IMR-90 (cell line): ENCODE measurements at regions not wholly inside any gene's neighbourhood (a gene's known extent, or its start where the extent isn't known, plus 50 kb on each side); places are given as distances from the start of the nearest gene placed in this dataset.

Experiments used
- ATAC-seq: fragments of 200-7000 bp; cut with Tn5 transposase; 2 replicates; pipeline ENCODE4 v1.9.1; 2020; ENCODE audit warnings: low read depth, mild to moderate bottlenecking, moderate library complexity
- BruUV-seq: library from RNA; stranded (reverse); fragments of 400-500 nt; replicated peaks from 2 replicates; lab custom pipeline; 2021; lab: Mats Ljungman, UMichigan
- CTCF ChIA-PET: fragments of 300-600 bp; formaldehyde crosslinking; extraction: SDS; loops from one replicate; lab custom pipeline; 2021; ENCODE audit warnings: antibody characterized with exemption; lab: Yijun Ruan, JAX
- POLR2A ChIA-PET: fragments of 300-600 bp; sonication (Branson Sonifier 250); formaldehyde crosslinking; loops from one replicate; lab custom pipeline; 2022; ENCODE audit warnings: antibody characterized with exemption; ENCODE audit not compliant: unreplicated experiment; lab: Charles Lee
- DNase-seq: peaks from one replicate; pipeline ENCODE4 v3.0.0; 2013
- H2AFZ ChIP-seq: replicated peaks from 2 replicates; pipeline ENCODE3; 2013; ENCODE audit warnings: low read length, mild to moderate bottlenecking; ENCODE audit not compliant: poor library complexity
- H2AK5ac ChIP-seq: 2 replicates; pipeline ENCODE4 v1.6.1; 2013; ENCODE audit warnings: low read depth, low read length, inconsistent platforms
- H2AK9ac ChIP-seq: replicated peaks from 2 replicates; pipeline ENCODE3; 2013; ENCODE audit warnings: mild to moderate bottlenecking, low read depth, low read length, moderate library complexity; ENCODE audit not compliant: poor library complexity
- H2BK120ac ChIP-seq: 2 replicates; pipeline ENCODE4 v1.6.1; 2013; ENCODE audit warnings: low read depth, low read length, inconsistent platforms
- H2BK15ac ChIP-seq: 3 replicates; pipeline ENCODE4 v1.6.1; 2013; ENCODE audit warnings: low read depth, low read length, inconsistent platforms
- H2BK20ac ChIP-seq: 2 replicates; pipeline ENCODE4 v1.6.1; 2013; ENCODE audit warnings: low read depth, mild to moderate bottlenecking, inconsistent platforms, low read length, moderate library complexity
- H2BK5ac ChIP-seq: 2 replicates; pipeline ENCODE4 v1.6.1; 2013; ENCODE audit warnings: mild to moderate bottlenecking, low read depth, low read length, inconsistent platforms; ENCODE audit not compliant: poor library complexity, severe bottlenecking
- H3K14ac ChIP-seq: replicated peaks from 2 replicates; pipeline ENCODE4 v1.6.1; 2013; ENCODE audit warnings: low read depth, low read length, inconsistent platforms
- H3K18ac ChIP-seq: 2 replicates; pipeline ENCODE4 v1.6.1; 2013; ENCODE audit warnings: low read depth, low read length, control low read depth
- H3K23ac ChIP-seq: 2 replicates; pipeline ENCODE4 v1.6.1; 2013; ENCODE audit warnings: low read depth, low read length, inconsistent platforms
- H3K27ac ChIP-seq: 2 replicates; pipeline ENCODE4 v1.5.1; 2013; ENCODE audit warnings: mild to moderate bottlenecking, control low read depth, low read length; ENCODE audit not compliant: insufficient read depth
- H3K27me3 ChIP-seq: 2 replicates; pipeline ENCODE4 v1.6.1; 2013; ENCODE audit warnings: low read length; ENCODE audit not compliant: control insufficient read depth, insufficient read depth
- H3K36me3 ChIP-seq: 2 replicates; pipeline ENCODE4 v1.6.1; 2013; ENCODE audit warnings: low read length, mixed read lengths; ENCODE audit not compliant: control insufficient read depth, insufficient read depth
- H3K4ac ChIP-seq: 2 replicates; pipeline ENCODE4 v1.6.1; 2013; ENCODE audit warnings: low read depth, low read length, inconsistent platforms
- H3K4me1 ChIP-seq: 2 replicates; pipeline ENCODE4 v1.6.1; 2013; ENCODE audit warnings: low read length, mixed read lengths; ENCODE audit not compliant: control insufficient read depth, insufficient read depth
- H3K4me2 ChIP-seq: 2 replicates; pipeline ENCODE4 v1.6.1; 2013; ENCODE audit warnings: low read depth, mild to moderate bottlenecking, control low read depth, low read length, moderate library complexity
- H3K4me3 ChIP-seq: 2 replicates; pipeline ENCODE4 v1.5.1; 2013; ENCODE audit warnings: low read depth, mild to moderate bottlenecking, control low read depth, low read length, moderate library complexity; ENCODE audit not compliant: insufficient read depth
- H3K56ac ChIP-seq: 2 replicates; pipeline ENCODE4 v1.6.1; 2013; ENCODE audit warnings: low read length, inconsistent platforms; ENCODE audit not compliant: insufficient read depth; ENCODE audit errors: extremely low read depth
- H3K79me1 ChIP-seq, 2 experiments: 2 replicates each; pipeline ENCODE4 v1.6.1; 2013; ENCODE audit warnings: low read length in 2 of 2, inconsistent platforms in 1 of 2, low read depth in 1 of 2
- H3K9ac ChIP-seq: 2 replicates; pipeline ENCODE4 v1.6.1; 2013; ENCODE audit warnings: low read depth, low read length, control low read depth
- H3K9me1 ChIP-seq: 2 replicates; pipeline ENCODE4 v1.6.1; 2013; ENCODE audit warnings: low read length, inconsistent platforms; ENCODE audit not compliant: insufficient read depth
- H3K9me3 ChIP-seq: 2 replicates; pipeline ENCODE4 v1.6.1; 2013; ENCODE audit warnings: low read length; ENCODE audit not compliant: control insufficient read depth, insufficient read depth
- H4K20me1 ChIP-seq: 2 replicates; pipeline ENCODE4 v1.6.1; 2013; ENCODE audit warnings: low read length, inconsistent platforms; ENCODE audit not compliant: insufficient read depth
- H4K5ac ChIP-seq: 2 replicates; pipeline ENCODE4 v1.6.1; 2013; ENCODE audit warnings: mild to moderate bottlenecking, low read depth, low read length, control low read depth
- H4K8ac ChIP-seq, 2 experiments: 2 replicates each; pipeline ENCODE4 v1.6.1; 2013; ENCODE audit warnings: low read depth in 2 of 2, low read length in 2 of 2, control low read depth in 1 of 2, inconsistent platforms in 1 of 2
- H4K91ac ChIP-seq: 2 replicates; pipeline ENCODE4 v1.6.1; 2013; ENCODE audit warnings: low read depth, low read length, inconsistent platforms; ENCODE audit not compliant: insufficient read depth
- BHLHE40 ChIP-seq: fragments of 150-350 bp; IDR thresholded peaks from 2 replicates; pipeline ENCODE4 v1.6.1; 2016; ENCODE audit warnings: mild to moderate bottlenecking, low read depth, low read length
- CEBPB ChIP-seq: IDR thresholded peaks from 2 replicates; pipeline ENCODE4 v1.6.1; 2012; ENCODE audit warnings: low read depth, low read length, improper control_type of control experiment
- CHD1 ChIP-seq: IDR thresholded peaks from 2 replicates; pipeline ENCODE4 v1.6.1; 2012; ENCODE audit warnings: low read depth, low read length, improper control_type of control experiment
- CTCF ChIP-seq: conservative IDR thresholded peaks from 2 replicates; pipeline ENCODE4 v1.5.1; 2012; ENCODE audit warnings: mild to moderate bottlenecking, low read depth, low read length, improper control_type of control experiment
- ELK1 ChIP-seq: fragments of 150-350 bp; IDR thresholded peaks from 2 replicates; pipeline ENCODE4 v1.6.1; 2016; ENCODE audit warnings: low read depth, mild to moderate bottlenecking, low read length, moderate library complexity, borderline replicate concordance
- FOS ChIP-seq: fragments of 150-350 bp; IDR thresholded peaks from 2 replicates; pipeline ENCODE4 v1.6.1; 2016; ENCODE audit warnings: low read depth, low read length
- MAFK ChIP-seq: IDR thresholded peaks from 2 replicates; pipeline ENCODE4 v1.6.1; 2012; ENCODE audit warnings: low read depth, low read length, improper control_type of control experiment
- MAZ ChIP-seq: IDR thresholded peaks from 2 replicates; pipeline ENCODE4 v1.6.1; 2012; ENCODE audit warnings: low read depth, mild to moderate bottlenecking, low read length, improper control_type of control experiment, moderate library complexity, borderline replicate concordance
- MXI1 ChIP-seq: IDR thresholded peaks from 2 replicates; pipeline ENCODE4 v1.6.1; 2012; ENCODE audit warnings: low read depth, mild to moderate bottlenecking, low read length, moderate library complexity, borderline replicate concordance
- NFE2L2 ChIP-seq: fragments of 150-350 bp; IDR thresholded peaks from 2 replicates; pipeline ENCODE4 v1.6.1; 2016; ENCODE audit warnings: low read depth, mild to moderate bottlenecking, low read length
- POLR2A ChIP-seq: IDR thresholded peaks from 2 replicates; pipeline ENCODE4 v1.6.1; 2012; ENCODE audit warnings: mild to moderate bottlenecking, low read depth, low read length
- RAD21 ChIP-seq: IDR thresholded peaks from 2 replicates; pipeline ENCODE4 v1.6.1; 2012; ENCODE audit warnings: low read length, improper control_type of control experiment
- RCOR1 ChIP-seq: IDR thresholded peaks from 2 replicates; pipeline ENCODE4 v1.6.1; 2012; ENCODE audit warnings: mild to moderate bottlenecking, low read length, improper control_type of control experiment; ENCODE audit not compliant: insufficient replicate concordance
- RFX5 ChIP-seq: IDR thresholded peaks from 2 replicates; pipeline ENCODE4 v1.8.0; 2012; ENCODE audit warnings: low read depth, mild to moderate bottlenecking, low read length, moderate library complexity
- SMC3 ChIP-seq: fragments of 150-350 bp; IDR thresholded peaks from 2 replicates; pipeline ENCODE4 v1.6.1; 2016; ENCODE audit warnings: low read depth, mild to moderate bottlenecking, antibody characterized with exemption, low read length, moderate library complexity
- USF2 ChIP-seq: fragments of 150-350 bp; IDR thresholded peaks from 2 replicates; pipeline ENCODE4 v1.6.1; 2017; ENCODE audit warnings: mild to moderate bottlenecking, antibody characterized with exemption, low read length, low read depth
- WGBS, 2 experiments: methylation state at CpG; one replicate each; pipeline versions ENCODE4 v1.1.5 to v1.1.7; 2013; ENCODE audit warnings: missing lambda C conversion rate in 2 of 2; ENCODE audit not compliant: insufficient read length in 1 of 2; ENCODE audit errors: extremely low coverage in 2 of 2; 5-methylcytosine and 5-hydroxymethylcytosine counted together
- dilution Hi-C: fragments of 300-500 bp; cut with HindIII; formaldehyde crosslinking; loops from one replicate; pipeline ENCODE4 v1.14.3; 2018; ENCODE audit warnings: low sequenced_read_pairs; ENCODE audit not compliant: unreplicated experiment
- in situ Hi-C: fragments of 300-500 bp; cut with MboI; formaldehyde crosslinking; loops from 3 replicates; pipeline ENCODE4 v1.14.3; 2019; ENCODE audit warnings: low sequenced_read_pairs, inconsistent platforms, mixed read lengths
- intact Hi-C: fragments of 100-400 bp; cut with micrococcal nuclease; formaldehyde crosslinking; loops from 2 replicates; pipeline ENCODE4 v1.10.0; 2022

GRCh38 chr2:45261746-45262145 is 252.5 kb upstream of the SIX2 start:
- no peak overlapping the region for H3K23ac ChIP-seq
- no peak overlapping the region for H2AK5ac ChIP-seq
- no peak overlapping the region for H3K4me3 ChIP-seq
- TF ChIP-seq MAZ, result no peak
- TF ChIP-seq POLR2A, result no peak
- TF ChIP-seq ELK1, result no peak
- TF ChIP-seq NFE2L2, result no peak
- TF ChIP-seq FOS, result no peak
- no peak for TF ChIP-seq MAFK
- TF ChIP-seq RAD21, result no peak
- no peak for TF ChIP-seq USF2
- no peak for TF ChIP-seq CHD1
- no peak for TF ChIP-seq CTCF
- TF ChIP-seq RCOR1, result no peak
- no peak for TF ChIP-seq MXI1
- TF ChIP-seq BHLHE40, result no peak
- TF ChIP-seq CEBPB, result no peak
- TF ChIP-seq SMC3, result no peak
- TF ChIP-seq RFX5, result no peak
- 0 out of 2 replicates have a peak, but pooled peaks cover 5% of the 10 kb centered on the region for H3K9me1 ChIP-seq
- H3K27ac ChIP-seq, result no peak overlapping the region
- H2BK120ac ChIP-seq, result no peak overlapping the region
- ChIA-PET CTCF (no interaction called here), POLR2A (no interaction called here)
- no peak overlapping the region for H3K4ac ChIP-seq
- no peak overlapping the region for H2AFZ ChIP-seq
- no peak overlapping the region for H3K56ac ChIP-seq
- H2BK15ac ChIP-seq, result no peak overlapping the region
- no peaks in the 10 kb centered on the region for H3K79me1 ChIP-seq
- H3K18ac ChIP-seq, result no peak overlapping the region
- H3K4me2 ChIP-seq, result no peak overlapping the region
- no peaks in the 10 kb centered on the region for H3K9me3 ChIP-seq
- no peak overlapping the region for H2BK5ac ChIP-seq
- no peak overlapping the region for H3K14ac ChIP-seq
- intact Hi-C loops (no loop called here), dilution Hi-C loops (no loop called here), in situ Hi-C loops (no loop called here)
- H3K36me3 ChIP-seq, result no peaks in the 10 kb centered on the region
- H3K27me3 ChIP-seq, result peaks cover 41% of the 10 kb centered on the region
- H4K8ac ChIP-seq, result no peak overlapping the region
- ATAC-seq (no peak), DNase-seq (no peak)
- H4K5ac ChIP-seq, result no peak overlapping the region
- WGBS, 2 experiments, result 67% methylated on average over 1 of the region's 4 CpGs; no CpG with 5 or more reads in 1 of the 2 experiments
- H3K9ac ChIP-seq, result no peak overlapping the region
- H2BK20ac ChIP-seq, result no peak overlapping the region
- H2AK9ac ChIP-seq, result no peak overlapping the region
- BruUV-seq, result no TSS peak
- H4K20me1 ChIP-seq, result no peaks in the 10 kb centered on the region
- H3K4me1 ChIP-seq, result peaks cover 11% of the 10 kb centered on the region
- H4K91ac ChIP-seq, result no peak overlapping the region
